HG02623 (cell line): ENCODE measurements at regions not wholly inside any gene's neighbourhood (a gene's known extent, or its start where the extent isn't known, plus 50 kb on each side); places are given as distances from the start of the nearest gene placed in this dataset.

ENCODE experiments used
- ATAC-seq: cut with Tn5 transposase; IDR thresholded peaks from one replicate; pipeline ENCODE4 v1.9.1; 2021; ENCODE audit warnings: moderate library complexity; ENCODE audit not compliant: unreplicated experiment

GRCh38 chr14:87073880-87074570, 919.0 kb downstream of the GALC start:
- ATAC-seq, result no peak

- ATAC-seq, result no peak
Observed at GRCh38 chr14:87067591-87067990, 925.4 kb downstream of the GALC start.

- no peak for ATAC-seq
Observed at GRCh38 chr14:87067061-87067460, 925.9 kb downstream of the GALC start.

- ATAC-seq, result no peak
Observed at GRCh38 chr14:87066221-87066817, 926.7 kb downstream of the GALC start.

GRCh38 chr14:87065366-87065765, 927.6 kb downstream of the GALC start:
- no peak for ATAC-seq

- ATAC-seq, result no peak
Observed at GRCh38 chr14:87063181-87063580, 929.8 kb downstream of the GALC start.

- ATAC-seq, result no peak
Observed at GRCh38 chr14:87060405-87060804, 932.6 kb downstream of the GALC start.

GRCh38 chr14:87059060-87059839, 933.7 kb downstream of the GALC start:
- ATAC-seq, result no peak

GRCh38 chr14:87055007-87055406, 938.0 kb downstream of the GALC start:
- no peak for ATAC-seq

- no peak for ATAC-seq
Observed at GRCh38 chr14:87052646-87053225, 940.2 kb downstream of the GALC start.

- no peak for ATAC-seq
Observed at GRCh38 chr14:87050421-87050820, 942.6 kb downstream of the GALC start.

GRCh38 chr14:87049950-87050349, 943.0 kb downstream of the GALC start:
- no peak for ATAC-seq

- ATAC-seq, result no peak
Observed at GRCh38 chr14:87046960-87047359, 946.0 kb downstream of the GALC start.

GRCh38 chr14:87045956-87046355, 947.0 kb downstream of the GALC start:
- no peak for ATAC-seq

GRCh38 chr14:87045246-87045645, 947.7 kb downstream of the GALC start:
- no peak for ATAC-seq

- ATAC-seq, result no peak
Observed at GRCh38 chr14:87044807-87045206, 948.2 kb downstream of the GALC start.

GRCh38 chr14:87043667-87044200, 949.2 kb downstream of the GALC start:
- ATAC-seq, result no peak

GRCh38 chr14:87042354-87042753, 950.6 kb downstream of the GALC start:
- ATAC-seq, result no peak

GRCh38 chr14:87041290-87042020, 951.5 kb downstream of the GALC start:
- ATAC-seq, result no peak

- ATAC-seq, result no peak
Observed at GRCh38 chr14:87034680-87035079, 958.3 kb downstream of the GALC start.

- ATAC-seq, result no peak
Observed at GRCh38 chr14:87030197-87030596, 962.8 kb downstream of the GALC start.
